H9 (cell line): ENCODE measurements at regions not wholly inside any gene's neighbourhood (a gene's known extent, or its start where the extent isn't known, plus 50 kb on each side); places are given as distances from the start of the nearest gene placed in this dataset.

Experiments
- DNase-seq: peaks from one replicate; pipeline ENCODE4 v3.0.0-alpha.2; 2017
- H2AFZ ChIP-seq: one replicate; pipeline ENCODE4 v1.6.1; 2013; ENCODE audit warnings: mild to moderate bottlenecking, low read length, control low read depth, moderate library complexity
- H2AK5ac ChIP-seq: 2 replicates; pipeline ENCODE4 v1.6.1; 2013; ENCODE audit warnings: low read length, control low read depth, mixed read lengths; ENCODE audit not compliant: insufficient read length
- H2BK120ac ChIP-seq: one replicate; pipeline ENCODE4 v1.6.1; 2013; ENCODE audit warnings: low read depth, mild to moderate bottlenecking, low read length, control low read depth, inconsistent platforms; ENCODE audit not compliant: poor library complexity, severe bottlenecking
- H2BK12ac ChIP-seq: 2 replicates; pipeline ENCODE4 v1.6.1; 2013; ENCODE audit warnings: low read length, control low read depth, mixed read lengths, low read depth; ENCODE audit not compliant: insufficient read length
- H2BK15ac ChIP-seq: 2 replicates; pipeline ENCODE4 v1.6.1; 2013; ENCODE audit warnings: low read depth, low read length, control low read depth
- H2BK20ac ChIP-seq: one replicate; pipeline ENCODE4 v1.6.1; 2013; ENCODE audit warnings: low read depth, mild to moderate bottlenecking, low read length, control low read depth, inconsistent platforms; ENCODE audit not compliant: poor library complexity, severe bottlenecking
- H2BK5ac ChIP-seq: 2 replicates; pipeline ENCODE4 v1.6.1; 2013; ENCODE audit warnings: low read length, control low read depth, mixed read lengths; ENCODE audit not compliant: insufficient read length
- H3K14ac ChIP-seq: 2 replicates; pipeline ENCODE4 v1.6.1; 2013; ENCODE audit warnings: low read length, control low read depth; ENCODE audit not compliant: insufficient read depth
- H3K18ac ChIP-seq: 2 replicates; pipeline ENCODE4 v1.6.1; 2013; ENCODE audit warnings: low read depth, mild to moderate bottlenecking, mixed read lengths, low read length, control low read depth; ENCODE audit not compliant: insufficient read length
- H3K23ac ChIP-seq: 2 replicates; pipeline ENCODE4 v1.6.1; 2013; ENCODE audit warnings: low read length, control low read depth, mixed read lengths, low read depth; ENCODE audit not compliant: insufficient read length
- H3K23me2 ChIP-seq: 2 replicates; pipeline ENCODE4 v1.6.1; 2013; ENCODE audit warnings: low read depth, mild to moderate bottlenecking, mixed read lengths, low read length, control low read depth; ENCODE audit not compliant: insufficient read length, poor library complexity, severe bottlenecking
- H3K27ac ChIP-seq: 2 replicates; pipeline ENCODE4 v1.5.1; 2013; ENCODE audit warnings: low read length, control low read depth, mixed read lengths, low read depth; ENCODE audit not compliant: insufficient read length
- H3K27me3 ChIP-seq: 2 replicates; pipeline ENCODE4 v1.6.1; 2013; ENCODE audit warnings: low read length, control low read depth, inconsistent platforms; ENCODE audit not compliant: insufficient read depth
- H3K4ac ChIP-seq: 2 replicates; pipeline ENCODE4 v1.6.1; 2013; ENCODE audit warnings: low read depth, mild to moderate bottlenecking, control low read depth, inconsistent platforms, low read length, moderate library complexity
- H3K4me1 ChIP-seq: 2 replicates; pipeline ENCODE4 v1.6.1; 2013; ENCODE audit warnings: low read length, control low read depth, inconsistent platforms; ENCODE audit not compliant: insufficient read depth
- H3K4me2 ChIP-seq: 2 replicates; pipeline ENCODE4 v1.6.1; 2013; ENCODE audit warnings: low read length, control low read depth, mixed read lengths; ENCODE audit not compliant: insufficient read length, insufficient read depth
- H3K56ac ChIP-seq: 2 replicates; pipeline ENCODE4 v1.6.1; 2013; ENCODE audit warnings: low read depth, mild to moderate bottlenecking, mixed read lengths, low read length, control low read depth; ENCODE audit not compliant: insufficient read length
- H3K79me1 ChIP-seq: 2 replicates; pipeline ENCODE4 v1.6.1; 2013; ENCODE audit warnings: low read depth, mild to moderate bottlenecking, moderate library complexity, low read length, control low read depth, inconsistent platforms; ENCODE audit not compliant: insufficient read depth, poor library complexity, severe bottlenecking
- H3K79me2 ChIP-seq: 2 replicates; pipeline ENCODE4 v1.6.1; 2013; ENCODE audit warnings: low read length, control low read depth, inconsistent platforms; ENCODE audit not compliant: insufficient read depth
- H3K9ac ChIP-seq: 2 replicates; pipeline ENCODE4 v1.6.1; 2013; ENCODE audit warnings: low read length, control low read depth, mixed read lengths; ENCODE audit not compliant: insufficient read length; ENCODE audit errors: extremely low read depth
- H3K9me3 ChIP-seq: one replicate; pipeline ENCODE4 v1.6.1; 2013; ENCODE audit warnings: low read depth, low read length, inconsistent platforms; ENCODE audit not compliant: control insufficient read depth
- H3T11ph ChIP-seq: one replicate; pipeline ENCODE4 v1.6.1; 2013; ENCODE audit warnings: mild to moderate bottlenecking, low read length, control low read depth, inconsistent platforms
- H4K20me1 ChIP-seq: one replicate; pipeline ENCODE4 v1.6.1; 2013; ENCODE audit not compliant: control insufficient read depth, insufficient read length, insufficient read depth
- H4K5ac ChIP-seq: 2 replicates; pipeline ENCODE4 v1.6.1; 2013; ENCODE audit warnings: low read depth, mild to moderate bottlenecking, mixed read lengths, low read length, control low read depth; ENCODE audit not compliant: insufficient read length
- H4K8ac ChIP-seq: replicated peaks from 2 replicates; pipeline ENCODE4 v1.6.1; 2013; ENCODE audit warnings: low read length, control low read depth, mixed read lengths, low read depth; ENCODE audit not compliant: insufficient read length
- H4K91ac ChIP-seq: 2 replicates; pipeline ENCODE4 v1.6.1; 2013; ENCODE audit warnings: low read depth, mild to moderate bottlenecking, moderate library complexity, mixed read lengths, low read length, control low read depth; ENCODE audit not compliant: insufficient read length
- H3K27ac Mint-ChIP-seq, 3 experiments: 2 replicates in 2 of 3; 3 replicates in 1 of 3; pipeline ENCODE4 v1.8.0; 2020 to 2021; ENCODE audit warnings: mixed read lengths in 3 of 3, mild to moderate bottlenecking in 1 of 3, moderate library complexity in 1 of 3
- H3K27me3 Mint-ChIP-seq: 2 replicates; pipeline ENCODE4 v1.8.0; 2021; ENCODE audit warnings: low read depth, mild to moderate bottlenecking, moderate library complexity, mixed read lengths
- H3K36me3 Mint-ChIP-seq, 3 experiments: 2 replicates in 2 of 3; 3 replicates in 1 of 3; pipeline ENCODE4 v1.8.0; 2020 to 2021; ENCODE audit warnings: low read depth in 3 of 3, mixed read lengths in 3 of 3; ENCODE audit not compliant: insufficient read depth in 1 of 3
- H3K4me1 Mint-ChIP-seq, 2 experiments: 2 replicates each; pipeline ENCODE4 v1.8.0; 2020; ENCODE audit warnings: mixed read lengths in 2 of 2
- H3K4me3 Mint-ChIP-seq, 2 experiments: 2 replicates in 1 of 2; 3 replicates in 1 of 2; pipeline ENCODE4 v1.8.0; 2020 to 2021; ENCODE audit warnings: mild to moderate bottlenecking in 2 of 2, mixed read lengths in 2 of 2, moderate library complexity in 1 of 2
- H3K9me3 Mint-ChIP-seq, 2 experiments: 2 replicates in 1 of 2; 3 replicates in 1 of 2; pipeline ENCODE4 v1.8.0; 2020; ENCODE audit warnings: mild to moderate bottlenecking in 2 of 2, mixed read lengths in 2 of 2, moderate library complexity in 1 of 2
- WGBS: extraction: QIAGEN DNeasy Blood & Tissue Kit; methylation state at CpG from one replicate; pipeline ENCODE4 v1.1.7; 2013; ENCODE audit warnings: missing lambda C conversion rate, low lambda C conversion rate, mixed read lengths; ENCODE audit not compliant: insufficient read length; ENCODE audit errors: extremely low coverage; 5-methylcytosine and 5-hydroxymethylcytosine counted together
- TF ChIP-seq, protein P1 (sequence below): fragments of 200-600 bp; sonication (generic); conservative IDR thresholded peaks from 3 replicates; pipeline ENCODE4 v1.8.0; 2021; ENCODE audit warnings: antibody characterized with exemption, mild to moderate bottlenecking

- Mint-ChIP-seq H3K27ac (no peak overlapping the region), H3K27me3 (no peaks in the 10 kb centered on the region), H3K4me1 (no peaks in the 10 kb centered on the region), H3K4me3 (no peak overlapping the region), H3K9me3 (no peaks in the 10 kb centered on the region; a peak in 1 of 5 replicates), H3K36me3 (no peaks in the 10 kb centered on the region)
- no peak overlapping the region for H3K9ac ChIP-seq
- TF ChIP-seq, protein P1, sequence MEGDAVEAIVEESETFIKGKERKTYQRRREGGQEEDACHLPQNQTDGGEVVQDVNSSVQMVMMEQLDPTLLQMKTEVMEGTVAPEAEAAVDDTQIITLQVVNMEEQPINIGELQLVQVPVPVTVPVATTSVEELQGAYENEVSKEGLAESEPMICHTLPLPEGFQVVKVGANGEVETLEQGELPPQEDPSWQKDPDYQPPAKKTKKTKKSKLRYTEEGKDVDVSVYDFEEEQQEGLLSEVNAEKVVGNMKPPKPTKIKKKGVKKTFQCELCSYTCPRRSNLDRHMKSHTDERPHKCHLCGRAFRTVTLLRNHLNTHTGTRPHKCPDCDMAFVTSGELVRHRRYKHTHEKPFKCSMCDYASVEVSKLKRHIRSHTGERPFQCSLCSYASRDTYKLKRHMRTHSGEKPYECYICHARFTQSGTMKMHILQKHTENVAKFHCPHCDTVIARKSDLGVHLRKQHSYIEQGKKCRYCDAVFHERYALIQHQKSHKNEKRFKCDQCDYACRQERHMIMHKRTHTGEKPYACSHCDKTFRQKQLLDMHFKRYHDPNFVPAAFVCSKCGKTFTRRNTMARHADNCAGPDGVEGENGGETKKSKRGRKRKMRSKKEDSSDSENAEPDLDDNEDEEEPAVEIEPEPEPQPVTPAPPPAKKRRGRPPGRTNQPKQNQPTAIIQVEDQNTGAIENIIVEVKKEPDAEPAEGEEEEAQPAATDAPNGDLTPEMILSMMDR, result no peak
- H3K9me3 ChIP-seq, result no peaks in the 10 kb centered on the region
- no peaks in the 10 kb centered on the region for H3K27me3 ChIP-seq
- H3K14ac ChIP-seq, result no peak overlapping the region
- WGBS, result no CpG with 5 or more reads among the region's 3 CpGs
- no peak overlapping the region for H3K18ac ChIP-seq
- no peaks in the 10 kb centered on the region for H3K4me1 ChIP-seq
- no peak for DNase-seq
- no peaks in the 10 kb centered on the region for H3K23me2 ChIP-seq
- H3K23ac ChIP-seq, result no peak overlapping the region
- no peak overlapping the region for H4K8ac ChIP-seq
- H4K5ac ChIP-seq, result no peak overlapping the region
- H2BK5ac ChIP-seq, result no peak overlapping the region
- no peaks in the 10 kb centered on the region for H4K20me1 ChIP-seq
- no peak overlapping the region for H4K91ac ChIP-seq
- H2BK120ac ChIP-seq, result no peak overlapping the region
- H2AFZ ChIP-seq, result no peak overlapping the region
- no peak overlapping the region for H3K4ac ChIP-seq
- H3T11ph ChIP-seq, result no peak overlapping the region
- H2AK5ac ChIP-seq, result no peak overlapping the region
- no peaks in the 10 kb centered on the region for H3K79me2 ChIP-seq
- H2BK15ac ChIP-seq, result no peak overlapping the region
- no peak overlapping the region for H2BK12ac ChIP-seq
- H2BK20ac ChIP-seq, result no peak overlapping the region
- no peak overlapping the region for H3K27ac ChIP-seq
- no peak overlapping the region for H3K4me2 ChIP-seq
- no peak overlapping the region for H3K56ac ChIP-seq
- no peaks in the 10 kb centered on the region for H3K79me1 ChIP-seq
Measured at GRCh38 chr5:109519416-109519815, 109.6 kb upstream of the PJA2 start.
